Endothelial cell of umbilical vein (primary cell): ENCODE measurements at regions not wholly inside any gene's neighbourhood (a gene's known extent, or its start where the extent isn't known, plus 50 kb on each side); places are given as distances from the start of the nearest gene placed in this dataset.

Experiments used
- BruUV-seq: library from RNA; stranded (reverse); fragments of 400-500 nt; replicated peaks from 2 replicates; lab custom pipeline; 2021; lab: Mats Ljungman, UMichigan
- CTCF ChIA-PET: fragments of 300-600, 350-600 bp; sonication (Branson Sonifier 250); formaldehyde crosslinking; loops from one replicate; lab custom pipeline; 2021; ENCODE audit warnings: antibody characterized with exemption, inconsistent platforms; lab: Charles Lee
- POLR2A ChIA-PET: fragments of 300-600, 350-600 bp; sonication (Branson Sonifier 250); formaldehyde crosslinking; loops from one replicate; lab custom pipeline; 2021; ENCODE audit warnings: antibody characterized with exemption, inconsistent platforms; lab: Charles Lee
- DNase-seq: peaks from one replicate; pipeline ENCODE4 v3.0.0-alpha.2; 2011; ENCODE audit warnings: low read depth, low spot score
- FAIRE-seq: peaks from 2 replicates; lab custom pipeline; 2011; peaks lifted over from hg19 to GRCh38; lab: Jason Lieb, UNC
- H2AFZ ChIP-seq: 2 replicates; pipeline ENCODE4 v1.6.0; 2012; ENCODE audit warnings: low read depth, low read length, control low read depth, inconsistent platforms
- H3K27ac ChIP-seq: 2 replicates; pipeline ENCODE4 v1.5.1; 2011; ENCODE audit warnings: low read depth, mild to moderate bottlenecking, control low read depth, low read length, moderate library complexity; ENCODE audit not compliant: insufficient read depth
- H3K27me3 ChIP-seq, 2 experiments: 2 replicates each; pipeline versions ENCODE4 v1.6.0 to v1.6.1; 2011; ENCODE audit warnings: low read length in 2 of 2, mixed read lengths in 1 of 2; ENCODE audit not compliant: control insufficient read depth in 2 of 2, insufficient read depth in 2 of 2
- H3K36me3 ChIP-seq, 2 experiments: 2 replicates in 1 of 2; 3 replicates in 1 of 2; pipeline ENCODE4 v1.5.1; 2011; ENCODE audit warnings: low read length in 2 of 2, mild to moderate bottlenecking in 1 of 2, moderate library complexity in 1 of 2; ENCODE audit not compliant: control insufficient read depth in 2 of 2, insufficient read depth in 2 of 2; ENCODE audit errors: extremely low read depth in 1 of 2
- H3K4me1 ChIP-seq: 3 replicates; pipeline ENCODE4 v1.5.1; 2011; ENCODE audit warnings: mild to moderate bottlenecking, low read length; ENCODE audit not compliant: control insufficient read depth, insufficient read depth; ENCODE audit errors: extremely low read depth
- H3K4me2 ChIP-seq: 2 replicates; pipeline ENCODE4 v1.6.1; 2011; ENCODE audit warnings: low read length, control low read depth, mixed read lengths; ENCODE audit not compliant: insufficient read depth
- H3K4me3 ChIP-seq, 3 experiments: fragments of 200-600 bp in 1 of 3; sonication (generic), shearing (Covaris generic) in 1 of 3; replicated peaks in 1 of 3; 2 replicates each; pipeline ENCODE4 v1.5.1; 2011 to 2016; ENCODE audit warnings: control low read depth in 3 of 3, low read length in 3 of 3, mild to moderate bottlenecking in 2 of 3, inconsistent platforms in 1 of 3, low read depth in 1 of 3, moderate library complexity in 1 of 3; ENCODE audit not compliant: insufficient read depth in 1 of 3
- H3K79me2 ChIP-seq: 2 replicates; pipeline ENCODE4 v1.6.0; 2012; ENCODE audit warnings: low read length, inconsistent platforms; ENCODE audit not compliant: control insufficient read depth, insufficient read depth
- H3K9ac ChIP-seq: replicated peaks from 2 replicates; pipeline ENCODE3; 2011; ENCODE audit warnings: low read length, control low read depth; ENCODE audit not compliant: insufficient read depth; ENCODE audit errors: extremely low read depth
- H3K9me1 ChIP-seq: replicated peaks from 3 replicates; pipeline ENCODE4 v1.6.0; 2011; ENCODE audit warnings: mild to moderate bottlenecking, low read length; ENCODE audit not compliant: control insufficient read depth, insufficient read depth; ENCODE audit errors: extremely low read depth
- H3K9me3 ChIP-seq: replicated peaks from 2 replicates; pipeline ENCODE4 v1.5.1; 2012; ENCODE audit warnings: low read length, inconsistent platforms; ENCODE audit not compliant: control insufficient read depth, insufficient read depth
- H4K20me1 ChIP-seq: replicated peaks from 2 replicates; pipeline ENCODE3; 2011; ENCODE audit warnings: mild to moderate bottlenecking, low read length; ENCODE audit not compliant: control insufficient read depth, insufficient read depth; ENCODE audit errors: extremely low read depth
- CTCF ChIP-seq, 2 donors: IDR thresholded peaks; 1 replicate in 1 of 2; 2 replicates in 1 of 2; pipeline ENCODE4 v1.5.1; 2011; ENCODE audit warnings: low read length in 2 of 2, mild to moderate bottlenecking in 2 of 2, moderate library complexity in 2 of 2, control low read depth in 1 of 2, inconsistent platforms in 1 of 2, low read depth in 1 of 2; ENCODE audit not compliant: insufficient read depth in 1 of 2; ENCODE audit errors: extremely low read depth in 1 of 2
- EZH2 ChIP-seq: IDR thresholded peaks from 2 replicates; pipeline ENCODE4 v1.6.1; 2012; ENCODE audit warnings: borderline replicate concordance, low read depth, mild to moderate bottlenecking, moderate library complexity, low read length, inconsistent platforms; ENCODE audit not compliant: severe bottlenecking
- FOS ChIP-seq: IDR thresholded peaks from 2 replicates; pipeline ENCODE4 v1.6.1; 2011; ENCODE audit warnings: mild to moderate bottlenecking, low read length, moderate library complexity, borderline replicate concordance; ENCODE audit not compliant: insufficient read depth
- GATA2 ChIP-seq: IDR thresholded peaks from 2 replicates; pipeline ENCODE4 v1.7.0; 2011; ENCODE audit warnings: low read depth, mild to moderate bottlenecking, moderate library complexity, mixed read lengths, low read length; ENCODE audit not compliant: insufficient read length, insufficient read depth
- JUN ChIP-seq: IDR thresholded peaks from 2 replicates; pipeline ENCODE4 v1.6.1; 2011; ENCODE audit warnings: borderline replicate concordance, low read depth; ENCODE audit not compliant: insufficient read length, insufficient read depth
- MAX ChIP-seq: IDR thresholded peaks from 2 replicates; pipeline ENCODE4 v1.6.1; 2011; ENCODE audit not compliant: insufficient read depth, insufficient read length
- MYC ChIP-seq: IDR thresholded peaks from one replicate; pipeline ENCODE4 v1.6.1; 2011; ENCODE audit warnings: mild to moderate bottlenecking, low read depth, low read length
- POLR2A ChIP-seq: IDR thresholded peaks from 2 replicates; pipeline ENCODE4 v1.6.1; 2012; ENCODE audit warnings: low read depth, mild to moderate bottlenecking, control low read depth, low read length
- POLR2AphosphoS5 ChIP-seq: IDR thresholded peaks from 2 replicates; pipeline ENCODE4 v1.6.1; 2012; ENCODE audit warnings: low read depth, mild to moderate bottlenecking, control low read depth, low read length, moderate library complexity; ENCODE audit not compliant: insufficient read depth
- dilution Hi-C: fragments of 300-500 bp; cut with MboI; formaldehyde crosslinking; loops from one replicate; pipeline ENCODE4 v1.15.0; 2019; ENCODE audit warnings: low sequenced_read_pairs; ENCODE audit not compliant: extremely low pct_ligation_motif_present
- intact Hi-C: fragments of 100-400 bp; cut with micrococcal nuclease; formaldehyde crosslinking; loops from one replicate; pipeline ENCODE4 v1.10.0; 2022

GRCh38 chr3:74263031-74263430, 351.4 kb downstream of the CNTN3 start:
- Histone ChIP-seq H3K4me1 (no peaks in the 10 kb centered on the region), H3K79me2 (no peaks in the 10 kb centered on the region), H4K20me1 (no peaks in the 10 kb centered on the region), H3K27ac (no peak overlapping the region), H3K9me3 (peaks cover 1% of the 10 kb centered on the region), H3K9ac (no peak overlapping the region), H3K4me3 (no peak overlapping the region), H2AFZ (no peak overlapping the region), H3K27me3 (no peaks in the 10 kb centered on the region), H3K9me1 (no peaks in the 10 kb centered on the region), H3K4me2 (no peak overlapping the region), H3K36me3 (no peaks in the 10 kb centered on the region)
- no peak for DNase-seq
- ChIA-PET CTCF (no interaction called here), POLR2A (no interaction called here)
- no peak for FAIRE-seq
- dilution Hi-C loops (no loop called here), intact Hi-C loops (no loop called here)
- BruUV-seq, result no TSS peak
- no peak for TF ChIP-seq GATA2
- no peak for TF ChIP-seq CTCF (IDR thresholded peaks at IDR 0.05; ENCODE audit: extremely low read depth in 1 of 2, insufficient read depth in 1 of 2, low read depth in 1 of 2, low read length in 2 of 2)
- TF ChIP-seq MAX, result no peak
- TF ChIP-seq POLR2A, result no peak
- TF ChIP-seq JUN, result no peak
- no peak for TF ChIP-seq POLR2AphosphoS5
- TF ChIP-seq FOS, result no peak

GRCh38 chr3:74233091-74233490, 381.4 kb downstream of the CNTN3 start:
- H3K9me1 ChIP-seq, result no peaks in the 10 kb centered on the region
- no peak overlapping the region for H3K4me3 ChIP-seq
- POLR2A ChIA-PET, result no interaction called here
- no TSS peak for BruUV-seq
- TF ChIP-seq MAX (no peak), CTCF (IDR thresholded peaks at IDR 0.05; ENCODE audit: extremely low read depth in 1 of 2, insufficient read depth in 1 of 2, low read depth in 1 of 2, low read length in 2 of 2) (no peak), POLR2A (no peak), MYC (no peak), POLR2AphosphoS5 (no peak), FOS (no peak), EZH2 (no peak), GATA2 (no peak), JUN (no peak)
- H4K20me1 ChIP-seq, result no peaks in the 10 kb centered on the region
- no peak overlapping the region for H3K4me2 ChIP-seq
- H3K79me2 ChIP-seq, result no peaks in the 10 kb centered on the region
- intact Hi-C loops (no loop called here), dilution Hi-C loops (no loop called here)
- no peak overlapping the region for H3K27ac ChIP-seq
- DNase-seq (no peak), FAIRE-seq (no peak)
- CTCF ChIA-PET, result no interaction called here
- no peaks in the 10 kb centered on the region for H3K27me3 ChIP-seq
- no peaks in the 10 kb centered on the region for H3K9me3 ChIP-seq
- no peaks in the 10 kb centered on the region for H3K4me1 ChIP-seq
- H2AFZ ChIP-seq, result no peak overlapping the region
- H3K36me3 ChIP-seq, result no peaks in the 10 kb centered on the region
- H3K9ac ChIP-seq, result no peak overlapping the region
